ENCODE measurements at regions not wholly inside any gene's neighbourhood (a gene's known extent, or its start where the extent isn't known, plus 50 kb on each side); places are given as distances from the start of the nearest gene placed in this dataset.

DNA sequence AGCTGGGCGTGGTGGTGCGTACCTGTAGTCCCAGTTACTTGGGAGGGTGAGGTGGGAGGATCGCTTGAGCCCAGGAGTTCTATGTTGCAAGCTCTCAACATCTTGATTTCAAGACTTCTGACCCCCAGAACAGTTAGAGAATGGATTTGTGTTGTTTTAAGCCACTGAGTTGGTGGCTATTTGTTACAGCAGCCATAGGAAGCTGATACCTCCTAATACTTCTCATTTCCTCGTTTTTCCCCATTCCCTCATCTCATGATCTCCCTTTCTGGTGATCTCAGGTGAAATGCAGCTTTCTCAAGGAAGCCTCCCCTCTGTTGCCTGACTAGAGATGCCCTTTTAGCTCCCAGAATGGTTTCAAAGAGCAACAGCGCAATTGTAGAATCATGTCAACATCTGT lies 378.8 kb downstream of the TYW1 start:
- Mint-ChIP-seq H3K9me3 (no peaks in the 10 kb centered on the region), H3K4me3 (no peak overlapping the region)

DNA sequence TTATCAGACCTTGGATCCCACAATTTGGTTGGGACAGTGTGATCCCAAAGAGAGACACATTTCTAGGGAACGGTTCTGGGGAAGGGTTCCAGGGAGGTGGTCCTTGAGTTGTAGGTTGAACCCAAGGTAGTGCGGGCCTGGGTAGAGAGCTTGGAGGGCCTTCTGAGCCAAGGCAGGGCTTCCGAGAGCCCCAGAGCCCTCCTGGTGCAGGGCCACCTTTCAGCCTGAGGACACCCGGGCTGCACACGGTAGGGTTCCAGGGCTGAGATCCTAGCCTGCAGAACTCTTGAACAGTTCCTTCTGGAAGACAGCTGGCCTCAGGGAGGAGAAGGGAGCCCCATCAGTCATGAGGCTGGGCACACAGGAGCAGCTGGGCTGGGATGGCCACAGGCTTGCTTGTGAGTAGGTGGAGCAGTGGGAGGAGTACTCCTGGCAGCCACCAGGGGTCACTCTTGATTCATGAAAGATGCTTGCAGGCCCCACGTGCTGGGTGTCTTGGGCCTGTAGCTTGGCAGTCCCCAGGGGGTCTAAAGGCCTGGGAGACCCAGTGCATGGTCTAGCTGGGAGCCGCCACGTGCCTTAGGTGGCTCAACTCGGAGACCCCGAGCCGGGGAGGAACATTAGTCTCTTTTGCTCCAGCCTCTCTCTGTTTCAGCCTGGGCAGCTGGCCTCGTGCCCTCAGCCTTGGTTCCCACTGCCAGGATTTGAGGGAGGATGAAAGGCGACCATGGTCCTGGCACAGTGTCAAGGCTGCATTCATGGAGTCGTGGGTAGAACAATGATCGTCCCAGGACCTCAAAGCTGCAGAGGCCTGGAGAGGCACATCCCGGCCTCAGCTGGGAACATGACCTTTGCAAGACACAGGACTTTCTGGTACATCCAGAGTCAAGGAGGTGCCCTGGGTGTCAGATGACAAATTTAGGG lies 381.6 kb downstream of the TYW1 start:
- Mint-ChIP-seq H3K4me1 (no peaks in the 10 kb centered on the region), H3K27me3 (ENCODE audit: low read depth in 3 of 3) (peaks cover 0 to 5% (median 0%) of the 10 kb centered on the region in 3 donors), H3K36me3 (no peaks in the 10 kb centered on the region), H3K4me3 (no peak overlapping the region), H3K9me3 (no peaks in the 10 kb centered on the region), H3K27ac (no peak overlapping the region)
- peak; percentile 28 to 51 (median 48) for DNase-seq

More for the DNA sequence above, 378.8 kb downstream of the TYW1 start:
- peaks cover 2 to 11% (median 3%) of the 10 kb centered on the region in 3 donors for H3K27me3 Mint-ChIP-seq (ENCODE audit: low read depth in 3 of 3)
- DNase-seq: no peak
- no peak overlapping the region for H3K27ac Mint-ChIP-seq
- no peaks in the 10 kb centered on the region for H3K36me3 Mint-ChIP-seq
- H3K4me1 Mint-ChIP-seq: no peaks in the 10 kb centered on the region

- Mint-ChIP-seq H3K27me3 (ENCODE audit: low read depth in 3 of 3) (peaks cover 0 to 3% (median 2%) of the 10 kb centered on the region in 3 donors), H3K36me3 (no peaks in the 10 kb centered on the region), H3K4me3 (no peak overlapping the region), H3K27ac (no peak overlapping the region), H3K9me3 (no peaks in the 10 kb centered on the region), H3K4me1 (no peaks in the 10 kb centered on the region)
- no peak for DNase-seq
These were observed 383.7 kb downstream of the TYW1 start for GRCh38 chr7:67380326-67380725.

GRCh38 chr7:67380858-67381257 lies 384.2 kb downstream of the TYW1 start:
- Mint-ChIP-seq H3K9me3 (no peaks in the 10 kb centered on the region), H3K36me3 (no peaks in the 10 kb centered on the region), H3K4me3 (no peak overlapping the region), H3K27me3 (ENCODE audit: low read depth in 3 of 3) (peaks cover 0 to 2% (median 2%) of the 10 kb centered on the region in 3 donors), H3K27ac (no peak overlapping the region), H3K4me1 (no peaks in the 10 kb centered on the region)
- DNase-seq: no peak

DNA sequence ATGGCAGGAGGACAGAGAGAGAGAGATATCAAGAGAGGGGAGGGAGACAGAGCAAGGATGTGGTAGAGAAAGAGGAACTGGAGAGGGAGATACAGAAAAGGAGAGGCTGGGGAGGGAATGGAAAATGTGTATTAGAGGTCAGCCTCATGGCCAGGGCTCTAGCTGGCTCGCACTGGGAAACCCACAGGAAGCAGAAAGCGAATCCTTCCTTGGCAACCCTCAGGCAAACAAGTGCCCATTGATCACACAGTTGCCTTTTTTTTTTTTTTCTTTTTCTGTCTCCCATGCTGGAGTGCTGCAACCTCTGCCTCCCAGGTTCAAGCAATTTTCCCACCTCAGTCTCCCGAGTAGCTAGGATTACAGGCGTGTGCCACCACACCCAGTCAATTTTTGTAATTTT lies 391.2 kb downstream of the TYW1 start:
- Mint-ChIP-seq H3K27me3 (ENCODE audit: low read depth in 3 of 3) (peaks cover 2 to 8% (median 3%) of the 10 kb centered on the region in 3 donors), H3K4me1 (no peaks in the 10 kb centered on the region), H3K4me3 (no peak overlapping the region), H3K9me3 (no peaks in the 10 kb centered on the region), H3K36me3 (no peaks in the 10 kb centered on the region), H3K27ac (no peak overlapping the region)
- no peak for DNase-seq

DNA sequence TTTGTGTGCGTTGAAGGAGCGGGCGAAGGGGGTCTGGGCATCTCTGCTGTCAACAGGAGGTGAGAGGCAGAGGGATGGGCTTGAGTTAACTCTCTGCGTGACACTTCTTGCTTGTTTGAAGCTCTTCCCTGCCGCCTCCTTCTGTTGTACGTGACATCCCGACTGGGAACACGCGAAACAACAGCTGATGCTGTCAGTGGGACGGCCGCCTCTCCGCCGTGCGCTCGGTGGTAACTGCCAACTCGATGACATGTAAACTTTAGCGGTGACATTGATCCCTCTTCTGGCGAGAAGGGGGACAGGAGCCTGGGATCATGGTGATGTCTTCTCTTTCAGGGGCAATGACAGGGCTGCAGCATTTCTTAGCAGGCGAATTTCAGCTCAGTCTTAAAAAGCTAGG lies 394.5 kb downstream of the TYW1 start:
- Mint-ChIP-seq H3K4me3 (no peak overlapping the region), H3K27ac (no peak overlapping the region), H3K36me3 (no peaks in the 10 kb centered on the region), H3K4me1 (no peaks in the 10 kb centered on the region), H3K9me3 (no peaks in the 10 kb centered on the region), H3K27me3 (ENCODE audit: low read depth in 3 of 3) (peaks cover 3 to 8% (median 3%) of the 10 kb centered on the region in 3 donors)
- no peak for DNase-seq

GRCh38 chr7:67392596-67393438 lies 396.2 kb downstream of the TYW1 start:
- Mint-ChIP-seq H3K9me3 (peaks cover 0 to 4% (median 0%) of the 10 kb centered on the region in 6 donors), H3K27ac (no peak overlapping the region), H3K27me3 (ENCODE audit: low read depth in 3 of 3) (peaks cover 0 to 8% (median 3%) of the 10 kb centered on the region in 3 donors), H3K36me3 (no peaks in the 10 kb centered on the region), H3K4me3 (no peak overlapping the region), H3K4me1 (no peaks in the 10 kb centered on the region)
- no peak for DNase-seq

- Mint-ChIP-seq H3K36me3 (peaks cover 0 to 2% (median 0%) of the 10 kb centered on the region in 3 donors), H3K27ac (no peak overlapping the region), H3K27me3 (ENCODE audit: low read depth in 3 of 3) (peaks cover 0 to 6% (median 5%) of the 10 kb centered on the region in 3 donors), H3K4me1 (no peaks in the 10 kb centered on the region), H3K4me3 (no peak overlapping the region), H3K9me3 (peaks cover 0 to 4% (median 0%) of the 10 kb centered on the region in 6 donors)
- no peak for DNase-seq
These were observed 397.3 kb downstream of the TYW1 start for GRCh38 chr7:67393903-67394302.

DNA sequence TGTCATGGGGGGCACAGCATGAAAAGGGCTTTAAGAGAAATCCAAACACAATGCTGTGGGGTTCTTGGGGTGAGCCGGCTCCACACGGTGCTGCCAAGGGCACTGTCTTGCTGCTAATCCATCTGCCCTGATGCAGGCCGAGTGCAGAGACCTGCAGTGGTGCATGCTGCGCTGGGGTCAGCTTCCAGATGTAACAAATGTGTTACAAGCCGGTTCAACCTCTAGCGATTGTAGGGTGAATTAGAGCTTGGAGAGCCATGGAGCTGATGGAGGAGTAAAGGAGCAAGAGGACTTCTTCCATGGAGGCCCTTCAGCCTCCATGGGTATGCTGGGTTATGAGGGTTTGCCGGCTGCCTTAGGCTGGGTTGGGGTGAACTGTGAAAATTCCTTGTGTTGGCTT lies 402.3 kb downstream of the TYW1 start:
- Mint-ChIP-seq H3K27me3 (ENCODE audit: low read depth in 3 of 3) (peaks cover 3 to 5% (median 5%) of the 10 kb centered on the region in 3 donors), H3K27ac (no peak overlapping the region), H3K4me3 (no peak overlapping the region), H3K4me1 (no peaks in the 10 kb centered on the region), H3K36me3 (peaks cover 0 to 3% (median 0%) of the 10 kb centered on the region in 3 donors), H3K9me3 (peaks cover 0 to 8% (median 0%) of the 10 kb centered on the region in 6 donors)
- no peak for DNase-seq

DNA sequence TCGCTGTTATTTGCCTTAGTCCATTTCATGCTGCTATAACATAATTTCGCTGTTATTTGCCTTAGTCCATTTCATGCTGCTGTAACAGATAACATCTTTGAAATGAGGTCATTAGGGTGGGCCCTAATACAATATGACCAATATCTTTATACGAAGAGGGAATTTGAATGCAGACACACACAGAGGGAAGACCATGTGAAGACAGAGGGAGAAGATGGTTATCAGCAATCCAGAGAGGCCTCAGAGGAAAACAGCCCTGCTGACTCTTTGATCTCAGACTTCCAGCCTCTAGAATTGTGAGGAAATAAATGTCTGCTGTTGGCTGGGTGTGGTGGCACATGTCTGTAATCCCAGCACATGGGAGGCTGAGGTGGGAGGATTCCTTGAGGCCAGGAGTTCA lies 404.9 kb downstream of the TYW1 start:
- Mint-ChIP-seq H3K27me3 (ENCODE audit: low read depth in 3 of 3) (peaks cover 2 to 5% (median 5%) of the 10 kb centered on the region in 3 donors), H3K4me3 (no peak overlapping the region), H3K4me1 (no peaks in the 10 kb centered on the region), H3K9me3 (peaks cover 0 to 8% (median 0%) of the 10 kb centered on the region in 6 donors), H3K27ac (no peak overlapping the region), H3K36me3 (peaks cover 0 to 3% (median 0%) of the 10 kb centered on the region in 3 donors)
- DNase-seq: no peak

DNA sequence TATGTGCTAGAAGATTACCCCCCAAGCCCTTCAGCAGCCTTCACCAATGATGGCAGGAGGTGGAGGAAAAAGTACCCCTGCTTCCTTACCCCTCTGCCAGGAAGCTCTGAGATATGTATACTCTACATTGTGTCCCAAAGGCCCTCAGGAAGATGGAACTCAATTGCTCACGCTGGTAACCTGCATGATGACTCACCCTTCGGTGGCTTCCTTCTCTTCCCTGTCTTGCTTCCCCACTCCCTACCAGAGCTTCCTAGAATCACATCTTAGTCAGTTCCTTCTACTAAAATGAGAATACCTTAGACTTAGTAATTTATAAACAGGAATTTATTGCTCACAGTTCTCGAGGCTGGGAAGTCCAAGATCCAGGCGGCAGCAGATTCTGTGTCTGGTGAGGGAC lies 405.6 kb downstream of the TYW1 start:
- H3K9me3 Mint-ChIP-seq: peaks cover 0 to 5% (median 0%) of the 10 kb centered on the region in 6 donors
- peaks cover 2 to 5% (median 5%) of the 10 kb centered on the region in 3 donors for H3K27me3 Mint-ChIP-seq (ENCODE audit: low read depth in 3 of 3)
- no peak overlapping the region for H3K4me3 Mint-ChIP-seq
- H3K36me3 Mint-ChIP-seq: peaks cover 0 to 3% (median 0%) of the 10 kb centered on the region in 3 donors
- DNase-seq: no peak
- no peak overlapping the region for H3K27ac Mint-ChIP-seq
- H3K4me1 Mint-ChIP-seq: no peaks in the 10 kb centered on the region

DNA sequence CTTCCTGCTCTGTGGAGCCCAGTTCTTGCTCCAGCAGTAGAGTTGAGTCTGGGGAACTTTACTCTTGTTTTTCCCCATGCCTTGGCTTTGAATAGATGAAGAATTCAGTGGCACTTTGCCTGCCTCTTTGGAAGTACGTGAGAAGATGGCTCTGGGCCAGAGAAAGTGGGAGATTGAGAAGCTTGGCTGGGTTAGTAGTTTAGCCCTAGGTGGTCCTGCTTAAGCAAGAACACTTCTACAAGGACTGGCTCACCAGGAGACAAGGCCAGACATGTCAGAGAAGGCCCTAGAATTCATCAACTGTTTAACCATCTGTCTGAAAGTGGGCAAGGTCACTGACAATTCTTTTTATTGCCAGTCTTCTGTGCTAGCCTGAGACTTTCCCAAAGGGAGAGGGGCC lies 410.3 kb downstream of the TYW1 start:
- H3K27ac Mint-ChIP-seq: no peak overlapping the region
- no peaks in the 10 kb centered on the region for H3K4me1 Mint-ChIP-seq
- no peak for DNase-seq
- H3K9me3 Mint-ChIP-seq: peaks cover 0 to 4% (median 0%) of the 10 kb centered on the region in 6 donors
- H3K4me3 Mint-ChIP-seq: no peak overlapping the region
- H3K27me3 Mint-ChIP-seq (ENCODE audit: low read depth in 3 of 3): peaks cover 0 to 8% (median 2%) of the 10 kb centered on the region in 3 donors
- no peaks in the 10 kb centered on the region for H3K36me3 Mint-ChIP-seq

- Mint-ChIP-seq H3K9me3 (peaks cover 0 to 4% (median 0%) of the 10 kb centered on the region in 6 donors), H3K4me1 (no peaks in the 10 kb centered on the region)
These were observed 410.9 kb downstream of the TYW1 start for GRCh38 chr7:67407392-67408071.

More at GRCh38 chr7:67407392-67408071, 410.9 kb downstream of the TYW1 start:
- H3K4me3 Mint-ChIP-seq: no peak overlapping the region
- no peak for DNase-seq
- H3K36me3 Mint-ChIP-seq: no peaks in the 10 kb centered on the region
- no peak overlapping the region for H3K27ac Mint-ChIP-seq
- H3K27me3 Mint-ChIP-seq (ENCODE audit: low read depth in 3 of 3): peaks cover 0 to 8% (median 2%) of the 10 kb centered on the region in 3 donors

Measured in immature natural killer cell (primary cell).